K562 (cell line): ENCODE measurements at regions not wholly inside any gene's neighbourhood (a gene's known extent, or its start where the extent isn't known, plus 50 kb on each side); places are given as distances from the start of the nearest gene placed in this dataset.

Experiments used
- ATAC-seq: fragments of 200-7000 bp; cut with Tn5 transposase; 3 replicates; pipeline ENCODE4 v1.9.1; 2020; ENCODE audit warnings: moderate library complexity
- BruUV-seq: library from RNA; stranded (reverse); fragments of 400-500 nt; replicated peaks from 2 replicates; lab custom pipeline; 2021; lab: Mats Ljungman, UMichigan
- CTCF ChIA-PET: fragments of 300-600 bp; formaldehyde crosslinking; extraction: SDS; loops from one replicate; lab custom pipeline; 2021; ENCODE audit warnings: low intra/inter-chr PET ratio; lab: Yijun Ruan, JAX
- POLR2A ChIA-PET: fragments of 300-600, 350-650 bp; sonication (Branson Sonifier 250); formaldehyde crosslinking; extraction: SDS; loops from one replicate; lab custom pipeline; 2021; ENCODE audit warnings: antibody characterized with exemption, inconsistent platforms; lab: Yijun Ruan, JAX
- DNase-seq, 4 experiments: peaks; one replicate each; pipeline versions ENCODE4 v3.0.0 to v3.0.0-alpha.2; 2011 to 2018; ENCODE audit warnings: low spot score in 3 of 4, mixed read lengths in 3 of 4; ENCODE audit errors: extremely low read depth in 1 of 4
- FAIRE-seq: peaks from 2 replicates; lab custom pipeline; 2011; peaks lifted over from hg19 to GRCh38; lab: Jason Lieb, UNC
- H2AFZ ChIP-seq: 2 replicates; pipeline ENCODE4 v1.6.0; 2011; ENCODE audit warnings: low read depth, low read length, control low read depth, inconsistent platforms
- H3K27ac ChIP-seq: fragments of 200-600 bp; 3 replicates; pipeline ENCODE4 v1.8.0; 2011; ENCODE audit warnings: low read depth, mild to moderate bottlenecking, control low read depth, inconsistent platforms, low read length, moderate library complexity, mixed read lengths; ENCODE audit errors: extremely low read depth
- H3K27me3 ChIP-seq, 2 experiments: fragments of 300-600 bp in 1 of 2; 2 replicates in 1 of 2; 3 replicates in 1 of 2; pipeline versions ENCODE4 v1.6.0 to v1.8.0; 2011; ENCODE audit warnings: inconsistent platforms in 2 of 2, low read length in 2 of 2, mild to moderate bottlenecking in 1 of 2, mixed read lengths in 1 of 2, moderate library complexity in 1 of 2; ENCODE audit not compliant: control insufficient read depth in 2 of 2, insufficient read depth in 2 of 2
- H3K36me3 ChIP-seq: fragments of 300-600 bp; 3 replicates; pipeline ENCODE4 v1.8.0; 2011; ENCODE audit warnings: mild to moderate bottlenecking, low read length, inconsistent platforms; ENCODE audit not compliant: control insufficient read depth, insufficient read depth
- H3K4me1 ChIP-seq, 2 experiments: fragments of 200-600 bp in 1 of 2; replicated peaks in 1 of 2; 2 replicates in 1 of 2; 3 replicates in 1 of 2; pipeline versions ENCODE4 v1.5.1 to v1.8.0; 2011; ENCODE audit warnings: inconsistent platforms in 2 of 2, low read length in 2 of 2, mild to moderate bottlenecking in 1 of 2, mixed read lengths in 1 of 2, moderate library complexity in 1 of 2; ENCODE audit not compliant: control insufficient read depth in 2 of 2, insufficient read depth in 2 of 2
- H3K4me2 ChIP-seq: 2 replicates; pipeline ENCODE4 v1.6.1; 2011; ENCODE audit warnings: low read length, control low read depth, inconsistent platforms, mixed read lengths; ENCODE audit not compliant: insufficient read depth
- H3K4me3 ChIP-seq: fragments of 200-600 bp; sonication (generic), shearing (Covaris generic); 2 replicates; pipeline ENCODE4 v1.5.1; 2016; ENCODE audit warnings: control low read depth, inconsistent platforms
- H3K79me2 ChIP-seq: fragments of 200-600 bp; 3 replicates; pipeline ENCODE4 v1.8.0; 2011; ENCODE audit warnings: low read length, inconsistent platforms; ENCODE audit not compliant: control insufficient read depth, insufficient read depth
- H3K9ac ChIP-seq, 2 experiments: 2 replicates each; pipeline versions ENCODE4 v1.6.0 to v1.6.1; 2011; ENCODE audit warnings: low read depth in 2 of 2, low read length in 2 of 2, control low read depth in 1 of 2, inconsistent platforms in 1 of 2, mild to moderate bottlenecking in 1 of 2, mixed read lengths in 1 of 2; ENCODE audit not compliant: insufficient read depth in 1 of 2
- H3K9me1 ChIP-seq: one replicate; pipeline ENCODE4 v1.6.0; 2011; ENCODE audit warnings: inconsistent platforms, mild to moderate bottlenecking, low read length, moderate library complexity; ENCODE audit not compliant: control insufficient read depth, insufficient read depth
- H3K9me3 ChIP-seq: replicated peaks from 2 replicates; pipeline ENCODE4 v1.5.1; 2011; ENCODE audit warnings: low read depth, low read length, inconsistent platforms; ENCODE audit not compliant: control insufficient read depth, insufficient read depth
- H4K20me1 ChIP-seq: replicated peaks from 2 replicates; pipeline ENCODE4 v1.6.1; 2011; ENCODE audit warnings: low read length, inconsistent platforms, mixed read lengths; ENCODE audit not compliant: control insufficient read depth, insufficient read depth
- ARID3B ChIP-seq: fragments of 250-450 bp; sonication (Bioruptor Pico); IDR thresholded peaks from 2 replicates; pipeline ENCODE4 v1.4.0; 2020; ENCODE audit warnings: borderline replicate concordance
- BCLAF1 ChIP-seq, 2 experiments: fragments of 450-650 bp in 1 of 2; IDR thresholded peaks; 2 replicates each; pipeline ENCODE4 v1.6.1; 2011 to 2017; ENCODE audit warnings: low read depth in 2 of 2, antibody characterized with exemption in 1 of 2, borderline replicate concordance in 1 of 2, low read length in 1 of 2, mild to moderate bottlenecking in 1 of 2, mixed read lengths in 1 of 2; ENCODE audit not compliant: control insufficient read depth in 1 of 2
- EWSR1 ChIP-seq: fragments of 450-650 bp; IDR thresholded peaks from 2 replicates; pipeline ENCODE4 v1.6.1; 2018; ENCODE audit warnings: borderline replicate concordance, mild to moderate bottlenecking, low read depth, moderate library complexity; ENCODE audit not compliant: partially characterized antibody
- MITF ChIP-seq: IDR thresholded peaks from 2 replicates; pipeline ENCODE4 v1.6.1; 2014; ENCODE audit warnings: antibody characterized with exemption
- MXD1 ChIP-seq: fragments of 250-450 bp; sonication (Bioruptor Pico); IDR thresholded peaks from 2 replicates; pipeline ENCODE4 v1.8.0; 2021; ENCODE audit warnings: borderline replicate concordance, mild to moderate bottlenecking, moderate library complexity; ENCODE audit not compliant: poor library complexity, severe bottlenecking
- NFXL1 ChIP-seq: fragments of 450-650 bp; formaldehyde crosslinking; IDR thresholded peaks from 2 replicates; pipeline ENCODE4 v1.4.0; 2021; ENCODE audit warnings: mild to moderate bottlenecking
- NR4A1 ChIP-seq, 2 experiments: fragments of 250-450 bp in 1 of 2; fragments of 450-650 bp in 1 of 2; sonication (Bioruptor Pico) in 1 of 2; IDR thresholded peaks; 2 replicates each; pipeline versions ENCODE4 v1.4.0 to v1.6.1; 2016 to 2020; ENCODE audit warnings: mild to moderate bottlenecking in 2 of 2, missing compliant biosample characterization in 1 of 2, missing genetic modification characterization in 1 of 2, moderate library complexity in 1 of 2
- PHB2 ChIP-seq: fragments of 450-650 bp; IDR thresholded peaks from 2 replicates; pipeline ENCODE4 v1.6.1; 2017; ENCODE audit warnings: low read depth
- RBBP5 ChIP-seq: fragments of 200-600 bp; sonication (generic); IDR thresholded peaks from 2 replicates; pipeline ENCODE4 v1.6.1; 2012; ENCODE audit warnings: borderline replicate concordance, mild to moderate bottlenecking, low read length, control low read depth, inconsistent platforms; ENCODE audit not compliant: insufficient read depth, poor library complexity, severe bottlenecking
- RUNX1 ChIP-seq: sonication (generic); IDR thresholded peaks from 2 replicates; pipeline ENCODE4 v1.6.1; 2016; ENCODE audit warnings: antibody characterized with exemption, low read depth
- SP1 ChIP-seq: sonication (generic); formaldehyde crosslinking; IDR thresholded peaks from 2 replicates; pipeline ENCODE4 v1.8.1; 2022; ENCODE audit warnings: mild to moderate bottlenecking, missing genetic modification reagents
- WGBS: fragments of 100-300 bp; shearing (Covaris generic); methylation state at CpG from one replicate; pipeline ENCODE4 v1.1.6; 2016; ENCODE audit warnings: low coverage, mixed read lengths; ENCODE audit not compliant: insufficient coverage; ENCODE audit errors: missing lambda C conversion rate; 5-methylcytosine and 5-hydroxymethylcytosine counted together
- in situ Hi-C: fragments of 300-500 bp; cut with MboI; formaldehyde crosslinking; loops from 4 replicates; pipeline ENCODE4 v1.15.0; 2018; ENCODE audit warnings: inconsistent platforms, mixed read lengths
- intact Hi-C: fragments of 100-400 bp; cut with micrococcal nuclease; formaldehyde crosslinking; loops from 2 replicates; pipeline ENCODE4 v1.14.2; 2022

- Histone ChIP-seq H3K9me1 (no peaks in the 10 kb centered on the region), H3K9ac (no peak overlapping the region), H3K4me2 (no peak overlapping the region), H3K27me3 (no peaks in the 10 kb centered on the region), H4K20me1 (no peaks in the 10 kb centered on the region), H3K4me1 (no peaks in the 10 kb centered on the region), H3K36me3 (no peaks in the 10 kb centered on the region), H3K79me2 (no peaks in the 10 kb centered on the region), H3K27ac (no peak overlapping the region), H3K9me3 (no peaks in the 10 kb centered on the region; the same call in 1 of the 2 replicates), H3K4me3 (no peak overlapping the region), H2AFZ (no peak overlapping the region)
- POLR2A ChIA-PET: no interaction called here
- ATAC-seq (no peak), FAIRE-seq (no peak), DNase-seq (no peak)
- intact Hi-C loops: no loop called here
- in situ Hi-C loops: no loop called here
- WGBS: under 1% methylated on average over 5 of the region's 5 CpGs
- TF ChIP-seq MXD1: no peak
- TF ChIP-seq BCLAF1 (IDR thresholded peaks at IDR 0.05; ENCODE audit: borderline replicate concordance in 1 of 2, control insufficient read depth in 1 of 2, low read depth in 2 of 2, low read length in 1 of 2): no peak
- TF ChIP-seq SP1 (CRISPR knock-in tag): no peak
- TF ChIP-seq NFXL1: no peak
- TF ChIP-seq ARID3B (CRISPR knock-in tag): no peak
- TF ChIP-seq MITF: no peak
- no peak for TF ChIP-seq RBBP5
- no peak for TF ChIP-seq PHB2
- TF ChIP-seq EWSR1: no peak
- no peak for TF ChIP-seq NR4A1 (CRISPR knock-in tag; IDR thresholded peaks at IDR 0.05)
- no peak for TF ChIP-seq NR4A1 (tag; IDR thresholded peaks at IDR 0.05)
- TF ChIP-seq RUNX1: no peak
- no TSS peak for BruUV-seq
- CTCF ChIA-PET: no interaction called here
Measured at GRCh38 chr10:53536322-53536721, 763.7 kb upstream of the MBL2 start.
